GM12873 (cell line): ENCODE measurements at regions not wholly inside any gene's neighbourhood (a gene's known extent, or its start where the extent isn't known, plus 50 kb on each side); places are given as distances from the start of the nearest gene placed in this dataset.

Experiments
- TF ChIP-seq, protein P1 (sequence below): IDR thresholded peaks from 2 replicates; pipeline ENCODE4 v1.5.1; 2012; ENCODE audit warnings: low read depth, mild to moderate bottlenecking, moderate library complexity, low read length, control low read depth; ENCODE audit not compliant: insufficient read depth; ENCODE audit errors: missing control alignments

GRCh38 chr9:135230817-135231520, 143.5 kb downstream of the OLFM1 start:
- TF ChIP-seq, protein P1, sequence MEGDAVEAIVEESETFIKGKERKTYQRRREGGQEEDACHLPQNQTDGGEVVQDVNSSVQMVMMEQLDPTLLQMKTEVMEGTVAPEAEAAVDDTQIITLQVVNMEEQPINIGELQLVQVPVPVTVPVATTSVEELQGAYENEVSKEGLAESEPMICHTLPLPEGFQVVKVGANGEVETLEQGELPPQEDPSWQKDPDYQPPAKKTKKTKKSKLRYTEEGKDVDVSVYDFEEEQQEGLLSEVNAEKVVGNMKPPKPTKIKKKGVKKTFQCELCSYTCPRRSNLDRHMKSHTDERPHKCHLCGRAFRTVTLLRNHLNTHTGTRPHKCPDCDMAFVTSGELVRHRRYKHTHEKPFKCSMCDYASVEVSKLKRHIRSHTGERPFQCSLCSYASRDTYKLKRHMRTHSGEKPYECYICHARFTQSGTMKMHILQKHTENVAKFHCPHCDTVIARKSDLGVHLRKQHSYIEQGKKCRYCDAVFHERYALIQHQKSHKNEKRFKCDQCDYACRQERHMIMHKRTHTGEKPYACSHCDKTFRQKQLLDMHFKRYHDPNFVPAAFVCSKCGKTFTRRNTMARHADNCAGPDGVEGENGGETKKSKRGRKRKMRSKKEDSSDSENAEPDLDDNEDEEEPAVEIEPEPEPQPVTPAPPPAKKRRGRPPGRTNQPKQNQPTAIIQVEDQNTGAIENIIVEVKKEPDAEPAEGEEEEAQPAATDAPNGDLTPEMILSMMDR = no peak

- TF ChIP-seq, protein P1 = no peak
Observed at GRCh38 chr9:135239100-135239768, 151.8 kb downstream of the OLFM1 start.

- TF ChIP-seq, protein P1 = no peak
Observed at GRCh38 chr9:135239769-135240141, 152.3 kb downstream of the OLFM1 start.

- TF ChIP-seq, protein P1 = no peak
Observed at GRCh38 chr9:135240222-135240621, 152.8 kb downstream of the OLFM1 start.

DNA sequence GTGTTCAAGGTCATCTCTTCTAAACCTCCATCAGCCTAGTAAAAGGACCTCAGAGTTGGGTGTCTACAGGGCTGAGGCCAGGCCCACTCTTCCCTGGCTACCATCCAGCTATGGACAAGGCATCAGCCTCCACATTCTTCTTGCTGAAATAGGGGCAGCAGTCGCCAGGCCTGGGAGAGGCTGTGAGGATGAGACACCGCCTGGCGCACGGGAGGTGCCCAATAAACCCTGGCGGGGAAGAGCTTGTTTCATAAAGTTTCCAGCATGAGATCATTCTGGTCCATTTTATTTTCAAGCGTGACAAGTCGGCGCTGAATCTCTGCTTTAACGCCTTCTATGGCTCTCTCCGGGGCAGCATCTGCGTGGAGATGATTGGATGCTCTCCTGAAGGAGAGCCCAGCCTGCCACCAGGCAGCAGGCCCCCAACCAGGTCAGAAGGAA, 153.4 kb downstream of the OLFM1 start:
- TF ChIP-seq, protein P1 = no peak

GRCh38 chr9:135241381-135242048, 154.0 kb downstream of the OLFM1 start:
- TF ChIP-seq, protein P1 = no peak

DNA sequence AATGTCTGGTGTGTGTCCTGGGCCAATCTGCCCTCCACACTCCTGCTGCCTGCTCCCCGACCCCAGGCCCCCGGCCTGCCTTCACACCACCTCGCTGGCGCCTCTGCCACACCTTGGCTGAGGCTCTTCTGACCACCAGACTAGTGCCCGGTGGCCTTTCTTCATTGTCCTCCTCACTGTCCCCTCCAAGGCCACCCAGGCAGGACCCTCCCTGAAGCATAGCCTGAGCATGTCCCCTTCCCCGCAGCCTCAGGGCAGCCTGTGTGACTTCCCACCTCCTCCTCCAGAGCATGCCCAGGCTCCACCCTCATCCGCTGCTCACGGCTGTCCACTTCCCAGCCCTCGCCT, 154.6 kb downstream of the OLFM1 start:
- TF ChIP-seq, protein P1 = no peak
